ENCODE measurements at regions not wholly inside any gene's neighbourhood (a gene's known extent, or its start where the extent isn't known, plus 50 kb on each side); places are given as distances from the start of the nearest gene placed in this dataset.

DNA sequence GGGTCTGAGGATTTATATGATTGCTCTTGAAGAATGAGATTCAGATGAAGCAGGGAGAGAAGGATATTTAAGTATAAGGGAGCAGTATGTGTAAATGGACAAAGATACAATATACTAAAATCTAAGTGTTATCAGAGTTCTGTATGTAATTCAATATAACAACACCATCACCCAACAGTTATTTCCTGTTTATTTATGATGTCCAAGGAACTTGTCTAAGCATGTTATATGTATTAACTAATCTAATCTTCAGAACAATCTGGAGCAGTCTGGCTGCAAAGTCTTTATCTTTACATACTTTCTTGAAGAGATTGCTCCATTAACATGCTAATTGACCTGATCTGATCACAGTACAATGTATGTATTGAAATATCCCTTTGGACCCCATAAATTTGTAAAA, 203.8 kb upstream of the WDFY3 start:
- Histone ChIP-seq H4K5ac (ENCODE audit: insufficient read length, low read depth, low read length) (no peak overlapping the region), H4K20me1 (ENCODE audit: control insufficient read depth, insufficient read depth, insufficient read length) (no peaks in the 10 kb centered on the region), H2BK15ac (ENCODE audit: low read depth, low read length) (no peak overlapping the region), H2AFZ (ENCODE audit: low read length) (no peak overlapping the region), H3K27me3 (ENCODE audit: insufficient read depth, low read length) (no peaks in the 10 kb centered on the region), H2BK120ac (ENCODE audit: low read depth, low read length, poor library complexity, severe bottlenecking) (no peak overlapping the region), H3K18ac (ENCODE audit: insufficient read length, low read depth, low read length) (no peak overlapping the region), H3K23ac (ENCODE audit: insufficient read length, low read depth, low read length) (no peak overlapping the region), H3K79me2 (ENCODE audit: insufficient read depth, low read length) (no peaks in the 10 kb centered on the region), H2BK20ac (ENCODE audit: low read depth, low read length, poor library complexity, severe bottlenecking) (no peak overlapping the region), H2BK5ac (ENCODE audit: insufficient read length, low read length) (no peak overlapping the region), H3K4ac (ENCODE audit: low read depth, low read length) (no peak overlapping the region), H3K23me2 (ENCODE audit: insufficient read length, low read depth, low read length, poor library complexity, severe bottlenecking) (no peaks in the 10 kb centered on the region), H3K4me1 (ENCODE audit: insufficient read depth, low read length) (peaks cover 2% of the 10 kb centered on the region; the same call in 1 of the 2 replicates), H4K8ac (replicated peaks; ENCODE audit: insufficient read length, low read depth, low read length) (no peak overlapping the region), H3K79me1 (ENCODE audit: insufficient read depth, low read depth, low read length, poor library complexity, severe bottlenecking) (no peaks in the 10 kb centered on the region), H3K14ac (ENCODE audit: insufficient read depth, low read length) (no peak overlapping the region), H4K91ac (ENCODE audit: insufficient read length, low read depth, low read length) (no peak overlapping the region), H3K9me3 (ENCODE audit: control insufficient read depth, low read depth, low read length) (no peaks in the 10 kb centered on the region), H3K56ac (ENCODE audit: insufficient read length, low read depth, low read length) (no peak overlapping the region), H3T11ph (ENCODE audit: low read length) (no peak overlapping the region), H3K27ac (ENCODE audit: insufficient read length, low read depth, low read length) (no peak overlapping the region), H3K4me2 (ENCODE audit: insufficient read depth, insufficient read length, low read length) (no peak overlapping the region), H3K9ac (ENCODE audit: extremely low read depth, insufficient read length, low read length) (no peak overlapping the region), H2BK12ac (ENCODE audit: insufficient read length, low read depth, low read length) (no peak overlapping the region), H2AK5ac (ENCODE audit: insufficient read length, low read length) (no peak overlapping the region)
- Mint-ChIP-seq H3K27ac (no peak overlapping the region), H3K4me3 (no peak overlapping the region), H3K4me1 (peaks cover 0 to 8% of the 10 kb centered on the region in 2 experiments; a peak in 2 of 4 replicates), H3K9me3 (peaks cover 3 to 4% of the 10 kb centered on the region in 2 experiments; a peak in 4 of 5 replicates), H3K27me3 (ENCODE audit: low read depth) (no peaks in the 10 kb centered on the region), H3K36me3 (ENCODE audit: insufficient read depth in 1 of 3, low read depth in 3 of 3) (peaks cover 1 to 5% (median 2%) of the 10 kb centered on the region in 3 experiments; a peak in 3 of 7 replicates)
- no peak for DNase-seq
- TF ChIP-seq, protein P1, sequence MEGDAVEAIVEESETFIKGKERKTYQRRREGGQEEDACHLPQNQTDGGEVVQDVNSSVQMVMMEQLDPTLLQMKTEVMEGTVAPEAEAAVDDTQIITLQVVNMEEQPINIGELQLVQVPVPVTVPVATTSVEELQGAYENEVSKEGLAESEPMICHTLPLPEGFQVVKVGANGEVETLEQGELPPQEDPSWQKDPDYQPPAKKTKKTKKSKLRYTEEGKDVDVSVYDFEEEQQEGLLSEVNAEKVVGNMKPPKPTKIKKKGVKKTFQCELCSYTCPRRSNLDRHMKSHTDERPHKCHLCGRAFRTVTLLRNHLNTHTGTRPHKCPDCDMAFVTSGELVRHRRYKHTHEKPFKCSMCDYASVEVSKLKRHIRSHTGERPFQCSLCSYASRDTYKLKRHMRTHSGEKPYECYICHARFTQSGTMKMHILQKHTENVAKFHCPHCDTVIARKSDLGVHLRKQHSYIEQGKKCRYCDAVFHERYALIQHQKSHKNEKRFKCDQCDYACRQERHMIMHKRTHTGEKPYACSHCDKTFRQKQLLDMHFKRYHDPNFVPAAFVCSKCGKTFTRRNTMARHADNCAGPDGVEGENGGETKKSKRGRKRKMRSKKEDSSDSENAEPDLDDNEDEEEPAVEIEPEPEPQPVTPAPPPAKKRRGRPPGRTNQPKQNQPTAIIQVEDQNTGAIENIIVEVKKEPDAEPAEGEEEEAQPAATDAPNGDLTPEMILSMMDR (conservative IDR thresholded peaks at IDR 0.05) = no peak

Data from H9 (cell line).